Esophagus muscularis mucosa (tissue), 4 donors: ENCODE measurements at regions not wholly inside any gene's neighbourhood (a gene's known extent, or its start where the extent isn't known, plus 50 kb on each side); places are given as distances from the start of the nearest gene placed in this dataset.

Source experiments
- DNase-seq: peaks from one replicate; pipeline ENCODE4 v3.0.0-alpha.2; 2017; ENCODE audit errors: extremely low spot score
- H3K27ac ChIP-seq, 4 donors: fragments of 200-600 bp; sonication (generic); replicated peaks in 1 of 4; 1 replicate in 3 of 4; 2 replicates in 1 of 4; pipeline ENCODE4 v1.5.1; 2016 to 2019; ENCODE audit warnings: mild to moderate bottlenecking in 1 of 4
- H3K27me3 ChIP-seq, 4 donors: fragments of 200-600 bp; sonication (generic); one replicate each; pipeline versions ENCODE4 v1.5.1 to v1.6.0; 2016 to 2019
- H3K36me3 ChIP-seq, 4 donors: fragments of 200-600 bp; sonication (generic); one replicate each; pipeline ENCODE4 v1.5.1; 2016 to 2019
- H3K4me1 ChIP-seq, 4 donors: fragments of 200-600 bp; sonication (generic); one replicate each; pipeline ENCODE4 v1.5.1; 2016 to 2019
- H3K4me3 ChIP-seq, 4 donors: fragments of 200-600 bp; sonication (generic); 1 replicate in 2 of 4; 2 replicates in 2 of 4; pipeline ENCODE4 v1.5.1; 2016 to 2019; ENCODE audit warnings: mild to moderate bottlenecking in 4 of 4, moderate library complexity in 1 of 4
- H3K9me3 ChIP-seq, 4 donors: fragments of 200-600 bp; sonication (generic); 1 replicate in 3 of 4; 2 replicates in 1 of 4; pipeline ENCODE4 v1.5.1; 2016 to 2019
- CTCF ChIP-seq, 3 experiments: fragments of 200-600 bp in 2 of 3; fragments of 450-650 bp in 1 of 3; sonication (generic) in 2 of 3; IDR thresholded peaks; one replicate each; pipeline ENCODE4 v1.5.1; 2017 to 2019; ENCODE audit warnings: antibody characterized with exemption in 3 of 3, mild to moderate bottlenecking in 2 of 3, moderate library complexity in 1 of 3
- EP300 ChIP-seq: sonication (generic); formaldehyde crosslinking; IDR thresholded peaks from one replicate; pipeline ENCODE4 v1.6.1; 2017; ENCODE audit warnings: antibody characterized with exemption
- POLR2A ChIP-seq: fragments of 450-650 bp; IDR thresholded peaks from one replicate; pipeline ENCODE4 v1.6.1; 2017; ENCODE audit warnings: antibody characterized with exemption, moderate library complexity, mild to moderate bottlenecking, low read depth
- POLR2AphosphoS5 ChIP-seq, 2 donors: sonication (generic); formaldehyde crosslinking; IDR thresholded peaks; one replicate each; pipeline ENCODE4 v1.6.1; 2017; ENCODE audit warnings: antibody characterized with exemption in 2 of 2
- WGBS: methylation state at CpG from one replicate; pipeline ENCODE4 v1.1.5; 2018; 5-methylcytosine and 5-hydroxymethylcytosine counted together
- intact Hi-C: fragments of 100-400 bp; cut with DNase I; formaldehyde crosslinking; loops from one replicate; pipeline ENCODE4 v1.15.1; 2023

DNA sequence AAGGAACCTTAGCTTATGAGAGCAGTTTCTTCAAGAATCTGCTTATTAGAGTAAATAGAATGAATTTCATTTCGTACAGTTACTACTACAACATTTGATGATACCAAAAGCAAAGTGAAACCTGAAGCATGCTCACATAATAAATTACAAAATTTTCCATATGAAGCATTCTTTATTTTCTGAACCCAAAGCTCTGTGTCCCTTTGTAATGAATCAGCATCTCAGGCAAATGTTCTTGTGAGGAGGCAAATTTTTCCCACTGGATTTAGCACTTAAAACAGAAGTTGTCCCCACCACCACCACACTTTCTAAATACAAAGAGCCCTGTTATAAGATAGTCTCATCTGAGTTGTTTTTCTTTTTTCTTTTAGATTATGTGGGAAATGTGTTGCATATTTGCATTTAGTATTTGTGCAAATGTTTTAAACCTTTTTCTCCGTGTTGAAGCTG lies 70.7 kb upstream of the NFKB1 start:
- no peaks in the 10 kb centered on the region for H3K27me3 ChIP-seq
- H3K27ac ChIP-seq, result peak overlapping the region; percentile 35 to 77 (median 71)
- H3K9me3 ChIP-seq, result no peaks in the 10 kb centered on the region
- peaks cover 0 to 5% (median 4%) of the 10 kb centered on the region in 4 donors for H3K4me1 ChIP-seq
- H3K4me3 ChIP-seq, result peak overlapping the region; percentile 57 to 75 (median 66)
- DNase-seq, result no peak
- intact Hi-C loops, result loop anchor here (5.0 to 10.0 kb wide), 2 partner anchors 88 to 664 kb away; partner anchors contain the start of gene BDH2
- TF ChIP-seq POLR2AphosphoS5 (IDR thresholded peaks at IDR 0.05) (no peak), POLR2A (no peak), CTCF (IDR thresholded peaks at IDR 0.05) (no peak), EP300 (no peak)
- no peaks in the 10 kb centered on the region for H3K36me3 ChIP-seq
- 12% methylated on average over 2 of the region's 2 CpGs for WGBS

DNA sequence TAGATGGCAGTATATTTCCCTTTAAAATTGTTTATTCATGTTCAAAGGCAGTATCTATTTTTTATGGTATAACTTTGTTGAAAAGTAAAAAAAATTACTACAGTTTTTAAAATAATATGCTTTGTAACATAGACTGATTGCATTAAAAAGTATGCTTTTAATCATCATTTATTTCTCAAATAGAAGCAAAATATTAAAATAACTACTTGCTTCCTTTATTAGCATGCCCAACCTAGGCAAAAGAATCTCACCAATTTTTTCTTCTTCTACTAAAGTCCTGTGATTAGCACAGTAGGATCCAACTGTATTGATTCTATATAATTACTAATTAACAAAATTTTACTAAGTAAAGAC lies 69.6 kb upstream of the NFKB1 start:
- Histone ChIP-seq H3K4me3 (peak overlapping the region; percentile 57 to 75 (median 66)), H3K27me3 (no peaks in the 10 kb centered on the region), H3K4me1 (peaks cover 0 to 5% (median 4%) of the 10 kb centered on the region in 4 donors), H3K9me3 (no peaks in the 10 kb centered on the region), H3K36me3 (no peaks in the 10 kb centered on the region), H3K27ac (peak overlapping the region; percentile 35 to 77 (median 71))
- no peak for DNase-seq
- intact Hi-C loops, result loop anchor here (5.0 to 10.0 kb wide), 2 partner anchors 89 to 663 kb away; partner anchors contain the start of gene BDH2
- TF ChIP-seq EP300 (no peak), POLR2A (no peak), POLR2AphosphoS5 (IDR thresholded peaks at IDR 0.05) (no peak), CTCF (IDR thresholded peaks at IDR 0.05) (no peak)

- intact Hi-C loops, result loop anchor here (5.0 to 10.0 kb wide), 2 partner anchors 65 to 658 kb away; partner anchors contain the start of genes BDH2 and NFKB1
- no peak overlapping the region for H3K4me3 ChIP-seq
- peaks cover 13 to 16% (median 15%) of the 10 kb centered on the region in 4 donors for H3K4me1 ChIP-seq
- WGBS, result 100% methylated on average over 3 of the region's 3 CpGs
- H3K36me3 ChIP-seq, result no peaks in the 10 kb centered on the region
- H3K27me3 ChIP-seq, result no peaks in the 10 kb centered on the region
- TF ChIP-seq EP300 (no peak), POLR2A (no peak), CTCF (IDR thresholded peaks at IDR 0.05) (no peak), POLR2AphosphoS5 (IDR thresholded peaks at IDR 0.05) (no peak)
- H3K27ac ChIP-seq, result no peak overlapping the region
- H3K9me3 ChIP-seq, result no peaks in the 10 kb centered on the region
- no peak for DNase-seq
Measured at GRCh38 chr4:102437111-102437510, 64.0 kb upstream of the NFKB1 start.

GRCh38 chr4:102438396-102439235 lies 62.5 kb upstream of the NFKB1 start:
- DNase-seq, result no peak
- H3K27me3 ChIP-seq, result no peaks in the 10 kb centered on the region
- no peaks in the 10 kb centered on the region for H3K36me3 ChIP-seq
- H3K27ac ChIP-seq, result peak overlapping the region in 3 of 4 donors; percentile 1 to 40 (median 4)
- H3K9me3 ChIP-seq, result no peaks in the 10 kb centered on the region
- TF ChIP-seq POLR2A (no peak), CTCF (IDR thresholded peaks at IDR 0.05) (no peak), EP300 (no peak), POLR2AphosphoS5 (IDR thresholded peaks at IDR 0.05) (no peak)
- H3K4me3 ChIP-seq, result no peak overlapping the region
- 75% methylated on average over 4 of the region's 4 CpGs for WGBS
- peaks cover 13 to 16% (median 15%) of the 10 kb centered on the region in 4 donors for H3K4me1 ChIP-seq
- intact Hi-C loops, result loop anchor here (5.0 to 10.0 kb wide), 2 partner anchors 64 to 656 kb away; partner anchors contain the start of genes BDH2 and NFKB1
